ENCODE measurements at regions not wholly inside any gene's neighbourhood (a gene's known extent, or its start where the extent isn't known, plus 50 kb on each side); places are given as distances from the start of the nearest gene placed in this dataset.

DNA sequence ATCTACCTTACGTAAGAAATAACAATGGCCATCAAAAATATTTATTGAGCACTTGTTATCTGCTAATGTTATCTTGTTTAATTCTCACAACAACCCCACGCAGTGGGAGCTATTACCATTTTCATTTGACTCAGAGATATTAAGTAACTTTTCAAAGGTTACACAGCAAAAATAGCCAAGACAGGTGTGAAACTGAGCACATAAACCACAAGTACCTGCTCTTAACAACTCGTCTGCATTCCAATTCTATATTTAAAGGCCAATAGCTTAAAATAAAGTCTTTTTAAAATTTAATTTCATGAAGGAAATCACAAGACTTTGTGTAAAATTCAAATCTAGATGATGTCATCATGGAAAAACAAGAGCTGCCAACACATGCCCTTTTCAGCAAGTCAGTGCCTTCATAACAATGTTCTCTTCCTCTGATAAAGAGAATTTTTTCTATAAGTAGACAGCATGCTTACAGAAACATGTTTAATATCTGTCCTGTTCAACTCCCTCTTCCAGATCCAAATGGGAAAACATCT lies 111.6 kb downstream of the MED10 start:
- Histone ChIP-seq H3K36me3 (ENCODE audit: insufficient read depth, low read length) (no peaks in the 10 kb centered on the region), H3K27ac (ENCODE audit: low read length) (no peak overlapping the region), H3K27me3 (ENCODE audit: low read length) (no peaks in the 10 kb centered on the region), H3K4me2 (ENCODE audit: low read depth, low read length, poor library complexity, severe bottlenecking) (no peak overlapping the region), H2AFZ (ENCODE audit: low read length) (no peak overlapping the region), H3K4me1 (ENCODE audit: low read length) (no peaks in the 10 kb centered on the region), H3K9me3 (ENCODE audit: low read length) (no peaks in the 10 kb centered on the region), H3K9me2 (replicated peaks; ENCODE audit: insufficient read depth, low read length) (0 out of 2 replicates have a peak, but pooled peaks cover 4% of the 10 kb centered on the region), H3K4me3 (ENCODE audit: low read length) (no peak overlapping the region), H4K20me1 (ENCODE audit: insufficient read depth, low read depth, low read length) (no peaks in the 10 kb centered on the region), H3K9ac (ENCODE audit: low read length) (no peak overlapping the region), H3K79me2 (ENCODE audit: low read length) (no peaks in the 10 kb centered on the region)
- DNase-seq, result no peak

DNA sequence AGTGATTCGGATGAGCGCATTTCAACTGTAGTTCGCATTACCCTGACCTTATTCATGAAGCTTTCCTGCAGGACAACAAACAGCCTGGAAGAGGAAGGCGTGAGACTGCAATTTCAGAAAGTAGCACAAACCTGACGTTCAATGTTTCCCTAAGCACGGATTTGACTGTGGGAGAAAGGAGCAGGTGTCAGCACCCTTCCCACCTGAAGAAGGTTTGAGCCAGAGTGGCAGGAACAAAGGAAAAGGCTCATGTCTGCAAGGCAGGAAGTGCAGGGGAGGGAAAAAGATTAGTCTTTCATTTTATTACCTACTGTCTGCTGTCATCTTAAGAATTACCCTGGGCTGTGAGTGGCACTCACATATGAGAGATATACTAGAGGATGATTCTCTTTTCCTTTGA lies 114.0 kb downstream of the MED10 start:
- H3K4me1 ChIP-seq (ENCODE audit: low read length), result no peaks in the 10 kb centered on the region
- no peaks in the 10 kb centered on the region for H3K36me3 ChIP-seq (ENCODE audit: insufficient read depth, low read length)
- H3K4me3 ChIP-seq (ENCODE audit: low read length), result no peak overlapping the region
- no peaks in the 10 kb centered on the region for H4K20me1 ChIP-seq (ENCODE audit: insufficient read depth, low read depth, low read length)
- H3K27ac ChIP-seq (ENCODE audit: low read length), result no peak overlapping the region
- no peaks in the 10 kb centered on the region for H3K79me2 ChIP-seq (ENCODE audit: low read length)
- H3K27me3 ChIP-seq (ENCODE audit: low read length), result no peaks in the 10 kb centered on the region
- no peaks in the 10 kb centered on the region for H3K9me2 ChIP-seq (replicated peaks; ENCODE audit: insufficient read depth, low read length)
- H3K4me2 ChIP-seq (ENCODE audit: low read depth, low read length, poor library complexity, severe bottlenecking), result no peak overlapping the region
- H3K9ac ChIP-seq (ENCODE audit: low read length), result no peak overlapping the region
- no peaks in the 10 kb centered on the region for H3K9me3 ChIP-seq (ENCODE audit: low read length)
- peak; percentile 16 for DNase-seq
- H2AFZ ChIP-seq (ENCODE audit: low read length), result no peak overlapping the region

DNA sequence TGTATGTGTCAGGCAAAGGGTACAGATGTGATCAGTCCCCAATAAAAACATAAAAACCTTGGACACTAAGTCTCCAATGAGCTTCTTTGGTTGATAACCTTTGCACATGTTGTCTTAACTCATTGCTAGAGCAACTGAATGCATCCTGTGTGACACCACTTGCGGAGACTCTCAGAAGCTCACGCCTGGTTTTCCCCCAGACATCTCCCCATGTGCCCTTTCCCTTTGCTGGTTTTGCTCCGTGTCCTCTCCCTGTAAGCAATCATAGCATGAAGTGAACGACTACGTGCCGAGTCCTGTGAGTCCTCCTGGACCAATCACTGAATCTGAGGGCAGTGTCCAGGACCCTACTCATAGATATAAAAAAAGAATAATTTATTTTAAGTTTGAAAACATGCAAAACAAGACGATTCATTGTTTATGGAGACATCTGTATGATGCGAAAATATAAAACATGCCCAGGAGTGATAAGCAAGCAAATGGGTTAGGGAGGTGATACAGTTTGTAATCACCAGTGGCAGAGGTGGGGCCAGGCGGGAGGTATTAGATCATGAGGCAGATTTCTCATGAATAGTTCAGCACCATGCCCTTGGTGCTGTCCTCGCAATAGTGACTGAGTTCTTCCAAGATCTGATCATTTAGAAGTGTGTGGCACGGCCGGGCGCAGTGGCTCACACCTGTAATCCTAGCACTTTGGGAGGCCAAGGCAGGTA lies 115.5 kb downstream of the MED10 start:
- Histone ChIP-seq H3K9ac (ENCODE audit: low read length) (no peak overlapping the region), H2AFZ (ENCODE audit: low read length) (no peak overlapping the region), H3K9me2 (replicated peaks; ENCODE audit: insufficient read depth, low read length) (no peaks in the 10 kb centered on the region), H3K36me3 (ENCODE audit: insufficient read depth, low read length) (no peaks in the 10 kb centered on the region), H3K9me3 (ENCODE audit: low read length) (no peaks in the 10 kb centered on the region), H3K27me3 (ENCODE audit: low read length) (no peaks in the 10 kb centered on the region), H3K4me2 (ENCODE audit: low read depth, low read length, poor library complexity, severe bottlenecking) (no peak overlapping the region), H3K79me2 (ENCODE audit: low read length) (no peaks in the 10 kb centered on the region), H4K20me1 (ENCODE audit: insufficient read depth, low read depth, low read length) (no peaks in the 10 kb centered on the region), H3K4me1 (ENCODE audit: low read length) (no peaks in the 10 kb centered on the region), H3K4me3 (ENCODE audit: low read length) (no peak overlapping the region), H3K27ac (ENCODE audit: low read length) (no peak overlapping the region)
- no peak for DNase-seq

DNA sequence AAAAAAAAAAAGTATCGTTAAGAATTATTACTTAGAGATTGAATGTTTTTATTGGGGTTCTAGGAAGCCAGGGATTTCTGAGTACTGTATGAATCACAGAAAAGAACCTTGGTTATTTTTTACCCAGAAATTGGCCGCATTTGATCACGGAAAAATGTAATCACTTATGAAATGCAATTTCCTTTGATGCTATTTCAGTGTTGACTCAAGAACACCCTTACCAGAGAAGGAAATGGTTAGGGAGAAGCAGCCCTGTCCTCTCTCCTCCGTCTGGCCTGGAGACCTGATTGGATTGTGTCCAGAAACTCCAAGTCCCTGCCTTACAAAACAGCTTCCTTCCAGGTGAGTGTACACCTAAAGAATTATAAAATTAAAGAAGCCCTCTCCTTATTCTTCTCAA lies 116.7 kb downstream of the MED10 start:
- Histone ChIP-seq H2AFZ (ENCODE audit: low read length) (no peak overlapping the region), H3K36me3 (ENCODE audit: insufficient read depth, low read length) (no peaks in the 10 kb centered on the region), H4K20me1 (ENCODE audit: insufficient read depth, low read depth, low read length) (no peaks in the 10 kb centered on the region), H3K27me3 (ENCODE audit: low read length) (no peaks in the 10 kb centered on the region), H3K9ac (ENCODE audit: low read length) (no peak overlapping the region), H3K4me3 (ENCODE audit: low read length) (no peak overlapping the region), H3K4me2 (ENCODE audit: low read depth, low read length, poor library complexity, severe bottlenecking) (no peak overlapping the region), H3K4me1 (ENCODE audit: low read length) (no peaks in the 10 kb centered on the region), H3K9me3 (ENCODE audit: low read length) (no peaks in the 10 kb centered on the region), H3K79me2 (ENCODE audit: low read length) (no peaks in the 10 kb centered on the region), H3K9me2 (replicated peaks; ENCODE audit: insufficient read depth, low read length) (no peaks in the 10 kb centered on the region), H3K27ac (ENCODE audit: low read length) (no peak overlapping the region)
- DNase-seq, result no peak

DNA sequence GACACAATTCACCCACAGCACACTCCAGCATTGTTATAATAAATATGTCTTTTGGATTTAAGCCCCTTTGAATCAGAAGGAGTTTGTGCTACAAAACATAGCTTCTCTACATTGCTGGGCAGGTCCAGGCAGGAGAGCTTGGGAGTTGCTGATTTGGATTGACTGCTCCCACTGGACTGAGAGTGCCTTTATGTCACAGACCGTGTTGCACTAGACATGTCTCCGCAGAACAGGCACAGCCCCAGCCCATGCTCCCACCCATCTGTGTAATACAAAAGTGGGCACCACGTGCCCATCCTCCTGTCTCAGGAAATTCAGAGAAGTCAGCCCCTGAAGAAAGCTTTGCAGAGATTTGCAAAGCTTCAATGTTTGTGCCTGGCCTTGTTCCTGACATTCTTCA lies 117.1 kb downstream of the MED10 start:
- Histone ChIP-seq H3K36me3 (ENCODE audit: insufficient read depth, low read length) (no peaks in the 10 kb centered on the region), H3K4me1 (ENCODE audit: low read length) (no peaks in the 10 kb centered on the region), H3K9me2 (replicated peaks; ENCODE audit: insufficient read depth, low read length) (no peaks in the 10 kb centered on the region), H2AFZ (ENCODE audit: low read length) (no peak overlapping the region), H3K79me2 (ENCODE audit: low read length) (no peaks in the 10 kb centered on the region), H3K4me3 (ENCODE audit: low read length) (no peak overlapping the region), H3K9me3 (ENCODE audit: low read length) (no peaks in the 10 kb centered on the region), H3K4me2 (ENCODE audit: low read depth, low read length, poor library complexity, severe bottlenecking) (no peak overlapping the region), H4K20me1 (ENCODE audit: insufficient read depth, low read depth, low read length) (no peaks in the 10 kb centered on the region), H3K9ac (ENCODE audit: low read length) (no peak overlapping the region), H3K27me3 (ENCODE audit: low read length) (no peaks in the 10 kb centered on the region), H3K27ac (ENCODE audit: low read length) (no peak overlapping the region)
- DNase-seq, result no peak

DNA sequence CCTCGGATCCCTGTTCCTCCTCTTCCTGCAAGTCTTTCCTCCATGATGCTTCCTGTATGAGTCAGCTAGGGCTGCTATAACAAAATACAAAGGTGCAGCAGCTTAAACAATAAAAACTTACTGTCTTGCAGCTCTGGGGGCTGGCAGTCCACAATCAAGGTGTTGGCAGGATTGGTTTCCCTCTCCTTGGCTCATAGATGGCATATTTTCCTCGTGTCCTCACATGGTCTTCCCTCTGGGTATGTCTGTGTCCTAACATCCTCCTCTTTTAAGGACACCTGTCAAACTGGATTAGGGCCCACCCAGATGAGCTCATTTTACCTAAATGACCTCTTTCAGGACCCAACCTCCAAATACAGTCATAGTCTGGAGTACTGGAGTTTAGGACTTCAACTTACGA lies 117.5 kb downstream of the MED10 start:
- Histone ChIP-seq H3K9me3 (ENCODE audit: low read length) (no peaks in the 10 kb centered on the region), H3K27me3 (ENCODE audit: low read length) (no peaks in the 10 kb centered on the region), H3K9me2 (replicated peaks; ENCODE audit: insufficient read depth, low read length) (no peaks in the 10 kb centered on the region), H3K4me3 (ENCODE audit: low read length) (no peak overlapping the region), H4K20me1 (ENCODE audit: insufficient read depth, low read depth, low read length) (no peaks in the 10 kb centered on the region), H3K27ac (ENCODE audit: low read length) (no peak overlapping the region), H2AFZ (ENCODE audit: low read length) (no peak overlapping the region), H3K4me1 (ENCODE audit: low read length) (no peaks in the 10 kb centered on the region), H3K79me2 (ENCODE audit: low read length) (no peaks in the 10 kb centered on the region), H3K9ac (ENCODE audit: low read length) (no peak overlapping the region), H3K4me2 (ENCODE audit: low read depth, low read length, poor library complexity, severe bottlenecking) (no peak overlapping the region), H3K36me3 (ENCODE audit: insufficient read depth, low read length) (no peaks in the 10 kb centered on the region)
- no peak for DNase-seq

DNA sequence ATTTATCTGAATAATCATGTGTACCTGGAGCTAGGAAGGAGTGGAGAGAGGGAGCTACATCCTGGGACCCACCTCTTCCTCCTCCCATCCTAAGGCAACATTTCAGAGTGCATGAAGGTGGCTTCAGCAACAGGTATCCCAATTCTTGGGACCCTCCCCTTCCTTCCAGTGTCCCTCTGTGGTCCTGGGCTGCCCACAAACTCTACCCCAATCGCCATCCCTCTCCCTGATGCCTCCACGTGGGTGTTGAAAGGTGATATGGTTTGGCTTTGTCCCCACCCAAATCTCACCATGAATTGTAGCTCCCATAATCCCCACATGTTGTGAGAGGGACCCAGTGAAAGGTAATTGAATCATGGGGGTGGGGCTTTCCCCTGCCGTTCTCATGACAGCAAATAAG lies 121.4 kb downstream of the MED10 start:
- no peak for DNase-seq
- H3K9me2 ChIP-seq (replicated peaks; ENCODE audit: insufficient read depth, low read length), result no peaks in the 10 kb centered on the region
- H2AFZ ChIP-seq (ENCODE audit: low read length), result no peak overlapping the region
- H3K4me1 ChIP-seq (ENCODE audit: low read length), result no peaks in the 10 kb centered on the region
- no peak overlapping the region for H3K4me3 ChIP-seq (ENCODE audit: low read length)
- H3K27ac ChIP-seq (ENCODE audit: low read length), result no peak overlapping the region
- H3K9ac ChIP-seq (ENCODE audit: low read length), result no peak overlapping the region
- H3K9me3 ChIP-seq (ENCODE audit: low read length), result no peaks in the 10 kb centered on the region
- H4K20me1 ChIP-seq (ENCODE audit: insufficient read depth, low read depth, low read length), result no peaks in the 10 kb centered on the region
- H3K27me3 ChIP-seq (ENCODE audit: low read length), result no peaks in the 10 kb centered on the region
- no peak overlapping the region for H3K4me2 ChIP-seq (ENCODE audit: low read depth, low read length, poor library complexity, severe bottlenecking)
- no peaks in the 10 kb centered on the region for H3K79me2 ChIP-seq (ENCODE audit: low read length)
- no peaks in the 10 kb centered on the region for H3K36me3 ChIP-seq (ENCODE audit: insufficient read depth, low read length)

DNA sequence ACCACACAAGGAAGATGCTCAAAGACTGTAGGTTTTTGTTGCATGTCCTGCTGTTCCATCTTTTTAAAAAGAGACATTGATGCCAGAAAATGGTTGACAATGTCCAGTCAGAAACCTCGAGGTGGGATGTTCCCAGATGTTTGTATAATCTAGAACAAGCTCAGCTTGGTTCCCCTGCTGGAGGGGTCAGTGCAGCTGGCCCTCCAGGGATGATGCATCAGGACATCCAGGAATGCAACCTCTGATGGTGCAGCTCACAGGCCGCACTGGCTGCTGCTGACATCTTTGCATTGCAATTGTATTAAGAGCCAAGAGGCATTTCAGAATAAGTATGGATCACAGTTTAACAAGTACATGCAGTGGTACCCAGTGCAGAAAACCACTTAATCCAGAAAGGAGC lies 122.4 kb downstream of the MED10 start:
- no peaks in the 10 kb centered on the region for H3K79me2 ChIP-seq (ENCODE audit: low read length)
- H3K9ac ChIP-seq (ENCODE audit: low read length), result no peak overlapping the region
- H3K4me2 ChIP-seq (ENCODE audit: low read depth, low read length, poor library complexity, severe bottlenecking), result no peak overlapping the region
- H3K4me3 ChIP-seq (ENCODE audit: low read length), result no peak overlapping the region
- H3K9me3 ChIP-seq (ENCODE audit: low read length), result no peaks in the 10 kb centered on the region
- H3K36me3 ChIP-seq (ENCODE audit: insufficient read depth, low read length), result no peaks in the 10 kb centered on the region
- no peaks in the 10 kb centered on the region for H3K4me1 ChIP-seq (ENCODE audit: low read length)
- no peaks in the 10 kb centered on the region for H3K9me2 ChIP-seq (replicated peaks; ENCODE audit: insufficient read depth, low read length)
- H3K27ac ChIP-seq (ENCODE audit: low read length), result no peak overlapping the region
- H4K20me1 ChIP-seq (ENCODE audit: insufficient read depth, low read depth, low read length), result no peaks in the 10 kb centered on the region
- no peak overlapping the region for H2AFZ ChIP-seq (ENCODE audit: low read length)
- H3K27me3 ChIP-seq (ENCODE audit: low read length), result no peaks in the 10 kb centered on the region
- DNase-seq, result no peak
